Tibial artery (tissue), 4 donors: ENCODE measurements at regions not wholly inside any gene's neighbourhood (a gene's known extent, or its start where the extent isn't known, plus 50 kb on each side); places are given as distances from the start of the nearest gene placed in this dataset.

Source experiments
- DNase-seq, 2 donors: peaks; one replicate each; pipeline ENCODE4 v3.0.0-alpha.2; 2019
- H3K27ac ChIP-seq, 2 donors: fragments of 200-600 bp; sonication (generic) in 1 of 2; 1 replicate in 1 of 2; 2 replicates in 1 of 2; pipeline ENCODE4 v1.5.1; 2018 to 2019; ENCODE audit warnings: mild to moderate bottlenecking in 1 of 2
- H3K27me3 ChIP-seq, 2 donors: fragments of 200-600 bp; sonication (generic) in 1 of 2; one replicate each; pipeline versions ENCODE4 v1.5.1 to v1.6.0; 2016 to 2019
- H3K36me3 ChIP-seq, 3 donors: fragments of 200-600 bp; sonication (generic) in 2 of 3; one replicate each; pipeline ENCODE4 v1.5.1; 2016 to 2019; ENCODE audit warnings: mild to moderate bottlenecking in 2 of 3
- H3K4me1 ChIP-seq, 4 donors: fragments of 200-600 bp; sonication (generic) in 2 of 4; 1 replicate in 3 of 4; 2 replicates in 1 of 4; pipeline ENCODE4 v1.5.1; 2016 to 2019
- H3K4me3 ChIP-seq, 2 donors: fragments of 200-600 bp; sonication (generic) in 1 of 2; 1 replicate in 1 of 2; 2 replicates in 1 of 2; pipeline ENCODE4 v1.5.1; 2018 to 2019; ENCODE audit warnings: mild to moderate bottlenecking in 2 of 2
- H3K9me3 ChIP-seq, 3 donors: fragments of 200-600 bp; sonication (generic) in 1 of 3; one replicate each; pipeline ENCODE4 v1.5.1; 2016 to 2019
- intact Hi-C: fragments of 100-400 bp; cut with DNase I; formaldehyde crosslinking; loops from one replicate; pipeline ENCODE4 v1.15.0; 2023; ENCODE audit warnings: low total_unique reads
- TF ChIP-seq, protein P1 (sequence below), 2 experiments: fragments of 200-600 bp in 1 of 2; fragments of 450-650 bp in 1 of 2; IDR thresholded peaks; one replicate each; pipeline ENCODE4 v1.5.1; 2017 to 2019; ENCODE audit warnings: antibody characterized with exemption in 2 of 2, mild to moderate bottlenecking in 1 of 2, moderate library complexity in 1 of 2

DNA sequence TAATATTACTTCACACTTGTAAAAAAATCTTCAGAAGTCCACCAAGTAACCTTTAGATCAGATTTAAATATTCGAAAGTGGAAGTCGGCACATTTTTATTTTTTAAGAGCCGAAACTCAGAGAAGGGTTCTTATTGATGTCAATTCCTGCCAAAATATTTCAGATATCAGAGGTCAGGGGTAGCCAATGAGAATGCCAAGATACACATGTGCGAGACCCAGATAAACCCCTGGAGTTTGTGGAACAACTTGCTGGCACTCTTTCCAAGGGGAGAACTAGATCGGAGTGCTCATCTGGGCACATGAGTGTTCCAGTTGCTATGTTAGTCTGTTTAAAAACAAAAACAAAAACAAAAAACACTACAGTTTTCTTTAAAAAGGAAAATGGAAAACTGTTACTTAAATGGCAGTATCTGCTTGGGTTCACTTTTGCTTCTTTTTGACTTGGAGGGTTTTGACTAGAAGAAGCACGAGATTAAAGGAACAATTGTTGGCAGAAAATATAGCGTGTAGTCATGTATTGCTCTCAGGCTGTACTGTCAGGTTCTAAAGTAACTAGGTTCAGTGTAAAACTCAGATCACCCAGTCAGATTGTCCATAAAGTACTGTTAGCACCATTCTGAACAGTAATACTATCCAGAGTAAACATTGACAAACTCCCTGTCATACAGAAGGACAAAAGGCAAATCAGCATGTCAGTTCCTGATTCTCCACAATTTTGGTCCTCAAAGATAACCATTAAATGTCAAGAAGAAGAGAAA is 188.0 kb upstream of the PACRGL start:
- H3K9me3 ChIP-seq = no peaks in the 10 kb centered on the region
- no peak for DNase-seq
- H3K4me3 ChIP-seq = no peak overlapping the region
- intact Hi-C loops = no loop called here
- H3K4me1 ChIP-seq = peaks cover 0 to 14% (median 0%) of the 10 kb centered on the region in 4 donors
- H3K27me3 ChIP-seq = no peaks in the 10 kb centered on the region
- H3K36me3 ChIP-seq = peaks cover 0 to 4% (median 0%) of the 10 kb centered on the region in 3 donors
- H3K27ac ChIP-seq = peak overlapping the region in 1 of 2 donors; percentile 31
- TF ChIP-seq, protein P1, sequence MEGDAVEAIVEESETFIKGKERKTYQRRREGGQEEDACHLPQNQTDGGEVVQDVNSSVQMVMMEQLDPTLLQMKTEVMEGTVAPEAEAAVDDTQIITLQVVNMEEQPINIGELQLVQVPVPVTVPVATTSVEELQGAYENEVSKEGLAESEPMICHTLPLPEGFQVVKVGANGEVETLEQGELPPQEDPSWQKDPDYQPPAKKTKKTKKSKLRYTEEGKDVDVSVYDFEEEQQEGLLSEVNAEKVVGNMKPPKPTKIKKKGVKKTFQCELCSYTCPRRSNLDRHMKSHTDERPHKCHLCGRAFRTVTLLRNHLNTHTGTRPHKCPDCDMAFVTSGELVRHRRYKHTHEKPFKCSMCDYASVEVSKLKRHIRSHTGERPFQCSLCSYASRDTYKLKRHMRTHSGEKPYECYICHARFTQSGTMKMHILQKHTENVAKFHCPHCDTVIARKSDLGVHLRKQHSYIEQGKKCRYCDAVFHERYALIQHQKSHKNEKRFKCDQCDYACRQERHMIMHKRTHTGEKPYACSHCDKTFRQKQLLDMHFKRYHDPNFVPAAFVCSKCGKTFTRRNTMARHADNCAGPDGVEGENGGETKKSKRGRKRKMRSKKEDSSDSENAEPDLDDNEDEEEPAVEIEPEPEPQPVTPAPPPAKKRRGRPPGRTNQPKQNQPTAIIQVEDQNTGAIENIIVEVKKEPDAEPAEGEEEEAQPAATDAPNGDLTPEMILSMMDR (IDR thresholded peaks at IDR 0.05) = no peak

DNA sequence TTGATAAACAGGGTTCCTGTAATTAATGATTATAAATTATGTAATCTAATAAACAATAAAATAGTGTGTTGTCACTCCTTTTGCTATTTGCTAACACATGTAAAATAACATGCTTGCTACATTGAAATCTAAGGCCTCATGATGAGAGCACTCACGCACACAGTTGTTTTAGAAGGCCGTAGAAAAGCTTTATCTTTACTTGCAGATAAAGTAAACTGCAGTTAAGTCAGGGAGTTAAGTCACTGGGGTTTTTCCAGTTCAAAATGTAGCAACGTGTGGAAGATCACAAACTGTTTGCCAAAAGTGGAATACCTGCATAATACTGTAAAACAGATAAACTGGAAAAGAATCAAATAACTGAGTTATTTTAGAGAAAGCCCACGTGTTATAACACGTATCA is 187.3 kb upstream of the PACRGL start:
- H3K4me1 ChIP-seq = peaks cover 0 to 14% (median 0%) of the 10 kb centered on the region in 4 donors
- intact Hi-C loops = no loop called here
- no peak for DNase-seq
- H3K9me3 ChIP-seq = no peaks in the 10 kb centered on the region
- H3K27me3 ChIP-seq = no peaks in the 10 kb centered on the region
- H3K27ac ChIP-seq = no peak overlapping the region
- TF ChIP-seq, protein P1 (IDR thresholded peaks at IDR 0.05) = no peak
- peaks cover 0 to 4% (median 0%) of the 10 kb centered on the region in 3 donors for H3K36me3 ChIP-seq
- H3K4me3 ChIP-seq = no peak overlapping the region

DNA sequence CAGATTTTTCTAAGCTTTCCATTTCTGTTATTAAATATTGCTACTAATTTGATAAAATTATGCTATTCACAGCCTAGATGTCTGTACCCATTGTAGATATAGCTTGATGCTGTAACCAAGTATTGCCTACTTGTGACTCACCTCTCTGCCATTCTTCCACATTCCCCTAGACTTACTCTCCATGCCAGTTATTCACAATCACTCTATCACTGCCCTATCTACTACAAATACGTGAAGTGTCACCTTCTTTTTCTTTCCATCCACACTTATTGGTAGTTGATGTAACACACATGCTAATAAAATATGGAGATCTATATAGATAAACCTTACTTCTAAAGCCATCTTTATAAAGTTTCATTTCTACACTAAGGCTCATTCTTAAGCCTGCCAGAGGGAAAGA is 179.4 kb upstream of the PACRGL start:
- Histone ChIP-seq H3K4me1 (no peaks in the 10 kb centered on the region), H3K4me3 (no peak overlapping the region), H3K36me3 (peaks cover 0 to under 1% (median 0%) of the 10 kb centered on the region in 3 donors), H3K9me3 (no peaks in the 10 kb centered on the region), H3K27me3 (no peaks in the 10 kb centered on the region), H3K27ac (no peak overlapping the region)
- intact Hi-C loops = no loop called here
- TF ChIP-seq, protein P1 (IDR thresholded peaks at IDR 0.05) = no peak
- no peak for DNase-seq

DNA sequence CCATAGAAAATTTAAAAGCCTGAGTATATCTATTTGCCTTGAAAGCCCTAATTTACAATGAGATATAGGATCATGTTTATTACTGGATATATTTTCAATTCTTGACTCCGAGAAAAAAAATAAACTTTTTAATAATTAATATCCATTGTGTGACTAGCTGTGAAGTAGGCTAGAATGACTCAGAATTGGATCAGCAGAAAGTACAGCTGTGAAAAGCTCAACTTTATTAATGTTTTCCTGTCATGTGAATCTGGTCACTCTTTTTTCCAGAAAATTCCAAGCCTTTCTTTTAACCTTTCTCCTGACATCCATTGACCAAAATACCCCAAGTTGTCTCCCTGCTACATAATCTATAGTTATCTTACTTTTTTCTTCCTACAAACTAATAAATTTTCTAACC is 171.8 kb upstream of the PACRGL start:
- TF ChIP-seq, protein P1 (IDR thresholded peaks at IDR 0.05) = no peak
- H3K27ac ChIP-seq = no peak overlapping the region
- intact Hi-C loops = no loop called here
- H3K36me3 ChIP-seq = peaks cover 0 to 4% (median 4%) of the 10 kb centered on the region in 3 donors
- no peaks in the 10 kb centered on the region for H3K27me3 ChIP-seq
- H3K9me3 ChIP-seq = no peaks in the 10 kb centered on the region
- no peak for DNase-seq
- H3K4me1 ChIP-seq = no peaks in the 10 kb centered on the region
- H3K4me3 ChIP-seq = no peak overlapping the region

DNA sequence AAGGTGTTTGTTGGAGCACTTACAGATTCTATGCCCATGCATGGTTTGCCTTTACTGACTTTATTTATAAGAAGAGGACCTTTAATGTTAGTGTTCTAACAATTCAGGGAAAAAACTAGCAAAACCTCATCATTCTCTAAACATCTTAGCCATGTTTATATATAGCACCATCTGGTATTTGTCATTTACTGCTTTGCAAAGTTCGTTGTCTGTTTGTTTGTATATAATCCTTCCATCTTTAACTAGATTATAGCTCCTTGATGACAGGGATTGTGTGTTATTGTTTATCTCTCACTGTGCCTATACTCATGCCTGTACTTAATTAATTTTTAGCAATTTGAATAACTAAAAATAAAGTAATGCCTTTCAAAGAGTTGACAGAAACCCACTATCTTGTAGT is 170.6 kb upstream of the PACRGL start:
- intact Hi-C loops = loop anchor here (10.0 kb wide), 1 partner anchor 105 kb away; no protein-coding TSS in a partner anchor
- DNase-seq = no peak
- TF ChIP-seq, protein P1 (IDR thresholded peaks at IDR 0.05) = no peak

More for the DNA sequence above, 170.6 kb upstream of the PACRGL start:
- Histone ChIP-seq H3K27ac (no peak overlapping the region), H3K27me3 (no peaks in the 10 kb centered on the region), H3K9me3 (no peaks in the 10 kb centered on the region), H3K36me3 (peaks cover 6 to 11% (median 7%) of the 10 kb centered on the region in 3 donors), H3K4me3 (no peak overlapping the region), H3K4me1 (no peaks in the 10 kb centered on the region)
